IPS-11a (cell line): ENCODE measurements at regions not wholly inside any gene's neighbourhood (a gene's known extent, or its start where the extent isn't known, plus 50 kb on each side); places are given as distances from the start of the nearest gene placed in this dataset.

Experiments
- H3K4me3 ChIP-seq: one replicate; pipeline ENCODE4 v1.5.1; 2013; ENCODE audit warnings: low read depth, low read length, control low read depth

DNA sequence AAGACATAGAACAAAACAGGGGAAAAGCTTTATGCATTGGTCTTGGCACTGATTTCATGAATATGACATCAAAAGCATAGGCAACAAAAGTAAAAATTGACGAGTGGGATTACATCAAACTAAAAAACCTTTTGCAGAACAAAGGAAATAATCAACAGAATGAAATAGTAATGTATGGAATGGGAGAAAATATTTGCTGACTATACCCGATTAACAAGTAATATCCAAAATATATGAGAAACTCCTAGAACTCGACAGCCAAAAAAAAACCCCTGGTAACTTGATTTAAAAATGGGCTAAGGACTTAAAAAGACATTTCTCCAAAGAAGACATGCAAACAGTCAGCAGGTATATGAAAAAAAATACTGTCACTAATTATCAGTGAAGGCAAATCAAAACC, 231.7 kb upstream of the MAN1A1 start:
- no peak overlapping the region for H3K4me3 ChIP-seq

DNA sequence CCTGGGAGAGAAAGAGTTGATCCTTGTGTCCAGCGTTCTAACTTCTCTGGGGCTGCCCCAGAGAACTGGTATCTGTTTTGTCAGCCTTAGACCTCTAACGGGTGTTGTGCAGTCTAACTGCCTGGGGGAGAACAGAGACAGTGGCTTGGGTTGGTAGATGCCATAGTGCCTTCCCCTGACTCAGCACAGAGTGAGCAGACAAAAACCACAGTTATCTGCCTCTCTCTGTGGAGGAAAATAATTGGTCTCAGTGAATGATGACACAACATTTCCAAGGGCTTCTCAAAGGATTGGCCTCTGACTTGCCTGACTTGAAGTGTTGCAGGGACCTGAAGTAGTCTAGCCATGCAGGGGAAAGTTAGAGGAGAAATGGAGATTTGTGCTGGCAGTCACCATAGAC, 226.2 kb upstream of the MAN1A1 start:
- H3K4me3 ChIP-seq, result no peak overlapping the region

DNA sequence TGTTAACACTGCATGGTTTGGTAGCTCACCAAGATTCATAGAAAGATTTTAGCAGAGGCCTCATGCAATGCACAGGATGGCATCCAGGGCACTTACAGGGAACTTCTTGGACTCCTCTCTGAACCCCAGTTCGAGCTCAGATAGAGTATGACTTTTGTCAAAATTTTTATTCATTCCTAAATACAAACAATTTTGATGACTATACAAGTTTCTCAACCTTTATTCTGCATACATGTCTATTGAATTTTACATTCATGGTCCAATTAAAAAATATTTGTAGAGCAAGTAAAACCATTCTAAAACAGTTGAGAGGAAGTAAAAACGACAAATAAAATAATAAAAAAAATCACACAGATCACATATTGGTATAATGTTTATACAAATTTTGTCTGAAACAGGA, 219.0 kb upstream of the MAN1A1 start:
- no peak overlapping the region for H3K4me3 ChIP-seq

- H3K4me3 ChIP-seq, result no peak overlapping the region
These were observed 217.1 kb upstream of the MAN1A1 start for GRCh38 chr6:119566546-119567260.

DNA sequence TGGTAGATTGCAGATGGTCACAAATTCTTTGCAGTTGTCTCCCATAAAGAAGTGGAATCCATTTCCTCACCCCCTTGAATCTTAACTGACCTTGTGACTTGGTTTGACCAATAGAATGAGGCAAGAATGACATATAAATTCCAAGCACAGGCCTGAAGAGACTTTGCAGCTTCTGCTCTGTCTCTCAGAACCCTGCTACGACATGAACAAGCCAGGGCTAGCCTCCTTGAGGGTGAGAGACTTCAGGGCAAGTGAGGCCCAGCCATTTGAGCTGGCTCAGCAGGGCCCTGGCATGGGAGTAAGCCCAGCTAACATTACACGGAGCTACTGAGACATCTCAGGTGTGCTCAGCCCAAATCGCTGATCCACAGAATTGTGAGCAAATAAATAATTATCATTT, 216.3 kb upstream of the MAN1A1 start:
- no peak overlapping the region for H3K4me3 ChIP-seq

GRCh38 chr6:119562168-119562567, 212.6 kb upstream of the MAN1A1 start:
- H3K4me3 ChIP-seq, result no peak overlapping the region

DNA sequence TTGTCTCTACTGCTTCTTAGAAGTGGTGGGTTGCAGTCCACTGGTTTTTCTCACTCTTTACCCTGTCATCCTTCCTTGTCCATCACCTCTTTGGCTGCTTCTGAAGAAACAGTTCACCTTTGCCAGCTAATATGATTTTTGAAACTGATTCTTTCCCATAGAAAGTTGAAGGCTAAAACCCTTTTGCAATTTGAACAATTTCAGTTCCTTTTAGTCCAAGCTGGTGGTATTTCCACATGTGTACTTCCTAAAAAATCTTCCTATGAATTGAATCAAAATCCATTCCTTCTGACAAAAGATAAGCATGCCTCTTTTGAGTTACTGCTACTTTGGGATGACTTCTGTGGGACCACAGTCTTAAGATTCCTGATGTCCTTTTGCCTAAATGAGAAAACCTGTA, 210.0 kb upstream of the MAN1A1 start:
- H3K4me3 ChIP-seq, result no peak overlapping the region

GRCh38 chr6:119557239-119557638, 207.7 kb upstream of the MAN1A1 start:
- H3K4me3 ChIP-seq, result no peak overlapping the region

DNA sequence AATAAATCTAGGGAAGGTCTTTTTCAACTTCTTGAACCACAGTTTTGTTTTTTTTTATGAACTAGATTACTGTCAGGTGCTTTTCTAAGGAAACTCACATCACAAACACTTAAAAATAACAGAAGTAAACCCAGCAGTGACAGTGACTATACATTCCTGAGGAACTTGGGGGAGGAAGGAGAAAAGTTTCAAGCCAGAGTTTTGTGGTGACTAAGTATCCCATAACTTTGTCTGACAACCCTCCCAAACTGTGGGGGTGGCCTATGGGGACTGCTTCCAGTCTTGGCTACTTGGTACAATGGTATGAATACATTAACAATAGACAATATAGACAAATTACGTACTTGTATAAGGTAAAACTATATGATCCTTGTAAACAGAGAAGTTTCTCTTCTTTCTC, 202.5 kb upstream of the MAN1A1 start:
- H3K4me3 ChIP-seq, result no peak overlapping the region

DNA sequence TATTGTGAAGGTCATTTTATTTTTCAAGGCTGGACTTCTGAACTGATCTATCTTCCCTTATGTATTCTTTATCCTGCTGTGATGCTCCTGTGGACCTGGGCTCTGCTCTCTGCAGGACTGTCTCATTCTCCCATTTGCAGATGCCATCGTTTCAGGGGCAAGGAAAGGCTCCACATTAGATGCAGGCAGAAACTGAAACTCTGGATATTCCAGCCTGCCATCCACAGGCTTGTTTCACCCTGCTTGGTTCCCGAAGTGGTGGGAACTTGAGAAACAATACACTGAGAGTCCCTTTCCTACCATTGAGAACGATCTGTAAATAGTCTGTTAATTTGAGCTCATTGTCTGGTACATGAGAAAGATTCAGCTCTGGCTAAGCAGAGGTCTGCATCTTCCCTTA, 197.5 kb upstream of the MAN1A1 start:
- no peak overlapping the region for H3K4me3 ChIP-seq

GRCh38 chr6:119545245-119545644, 195.7 kb upstream of the MAN1A1 start:
- no peak overlapping the region for H3K4me3 ChIP-seq

DNA sequence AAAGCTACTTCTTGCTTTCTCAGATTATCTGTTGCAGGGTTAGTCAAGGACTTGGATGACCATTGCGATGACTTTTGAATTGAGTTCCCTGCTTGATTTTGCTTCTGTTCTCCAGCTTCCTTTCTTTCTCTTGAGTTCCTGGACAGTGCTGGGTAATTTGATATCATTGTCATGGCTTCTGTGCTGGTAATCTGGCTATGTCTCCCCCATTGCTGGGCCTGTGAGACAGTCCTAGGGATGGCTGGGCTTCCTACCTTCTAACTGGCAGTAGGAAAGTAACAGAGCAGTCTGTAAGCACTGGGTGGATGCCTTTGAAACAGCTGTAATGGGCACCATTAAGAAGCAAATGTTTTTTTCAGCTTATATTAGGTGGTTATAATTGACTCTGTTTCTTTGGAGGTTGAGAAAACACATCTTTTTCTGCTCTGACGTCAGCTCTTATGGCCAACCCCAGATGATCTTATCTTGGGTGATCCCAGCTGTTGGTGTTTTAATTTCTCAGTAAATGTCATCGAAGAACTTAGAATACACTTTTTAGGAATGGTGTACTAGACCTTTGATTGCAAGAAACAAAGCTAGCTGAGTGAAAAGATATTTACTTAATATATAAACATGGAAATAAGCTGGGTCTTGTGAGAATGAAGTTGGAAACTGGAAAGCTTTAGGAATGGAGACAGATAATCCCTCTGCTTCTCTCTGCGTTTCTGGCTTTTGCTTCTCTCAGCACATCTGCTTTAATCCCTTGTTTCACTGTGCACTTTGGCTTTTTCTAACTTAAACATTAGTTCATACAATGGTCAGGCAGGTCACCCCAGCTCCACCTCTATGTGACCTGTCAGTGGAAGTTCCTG, 195.0 kb upstream of the MAN1A1 start:
- no peak overlapping the region for H3K4me3 ChIP-seq

GRCh38 chr6:119543332-119543731, 193.8 kb upstream of the MAN1A1 start:
- H3K4me3 ChIP-seq, result no peak overlapping the region

- H3K4me3 ChIP-seq, result no peak overlapping the region
These were observed 192.5 kb upstream of the MAN1A1 start for GRCh38 chr6:119542037-119542436.

DNA sequence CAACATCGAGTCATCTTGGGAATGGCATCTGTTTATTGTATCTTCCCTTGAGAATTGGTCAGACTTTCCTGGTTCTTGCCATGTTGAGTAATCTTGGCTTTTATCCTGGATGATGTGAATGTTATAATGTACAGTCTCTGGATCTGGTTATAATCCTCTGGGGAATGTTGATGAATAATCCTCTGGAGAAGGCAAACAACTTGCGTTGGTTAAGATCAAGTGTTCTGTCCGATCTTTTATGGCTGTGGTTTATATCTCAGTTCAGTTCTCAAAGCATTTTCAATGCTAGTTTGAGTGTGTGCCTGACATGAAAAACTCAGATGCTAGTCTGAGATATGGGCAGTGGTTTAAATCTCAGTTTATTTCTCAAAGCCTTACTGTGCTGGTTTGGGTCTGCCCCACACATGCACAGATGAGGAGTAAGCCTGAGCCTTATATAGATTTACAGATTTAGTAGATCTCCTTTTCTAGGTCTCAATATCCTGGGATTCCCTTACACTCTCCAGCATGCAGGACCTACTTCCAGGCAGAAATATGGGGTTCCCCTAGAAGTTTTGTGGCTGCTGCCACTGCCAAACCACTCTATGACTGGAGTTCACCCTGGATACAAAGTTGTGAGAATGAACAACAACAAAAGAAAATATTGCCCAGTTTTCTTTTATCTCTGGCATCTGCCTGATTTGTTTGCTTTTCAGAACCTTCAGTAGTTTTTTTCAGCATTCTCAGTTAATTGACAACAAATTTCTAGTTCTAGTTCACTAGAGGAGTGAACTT, 191.8 kb upstream of the MAN1A1 start:
- H3K4me3 ChIP-seq, result no peak overlapping the region

- H3K4me3 ChIP-seq, result no peak overlapping the region
These were observed 190.9 kb upstream of the MAN1A1 start for GRCh38 chr6:119540417-119540816.

GRCh38 chr6:119539066-119539746, 189.6 kb upstream of the MAN1A1 start:
- H3K4me3 ChIP-seq, result no peak overlapping the region

DNA sequence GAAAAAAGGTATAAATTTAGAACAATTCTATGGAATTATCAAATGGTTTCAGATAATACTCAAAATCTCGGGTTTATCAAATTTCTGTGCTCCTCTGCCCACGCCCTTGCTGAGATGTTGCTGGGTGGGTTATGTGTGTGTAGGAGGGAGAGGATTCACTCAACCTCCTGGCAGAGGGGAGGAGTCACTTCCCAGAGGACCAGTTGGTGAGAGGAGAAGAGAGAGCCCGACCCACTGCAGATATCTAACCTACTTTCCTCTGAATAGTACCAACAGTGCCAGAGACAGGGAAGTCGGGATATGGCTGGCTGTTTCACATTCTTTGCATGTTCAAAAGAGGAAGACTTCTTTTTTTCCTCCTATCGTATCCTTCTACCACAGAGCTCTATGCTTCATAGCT, 187.1 kb upstream of the MAN1A1 start:
- no peak overlapping the region for H3K4me3 ChIP-seq

- H3K4me3 ChIP-seq, result no peak overlapping the region
These were observed 185.8 kb upstream of the MAN1A1 start for GRCh38 chr6:119535332-119535731.

DNA sequence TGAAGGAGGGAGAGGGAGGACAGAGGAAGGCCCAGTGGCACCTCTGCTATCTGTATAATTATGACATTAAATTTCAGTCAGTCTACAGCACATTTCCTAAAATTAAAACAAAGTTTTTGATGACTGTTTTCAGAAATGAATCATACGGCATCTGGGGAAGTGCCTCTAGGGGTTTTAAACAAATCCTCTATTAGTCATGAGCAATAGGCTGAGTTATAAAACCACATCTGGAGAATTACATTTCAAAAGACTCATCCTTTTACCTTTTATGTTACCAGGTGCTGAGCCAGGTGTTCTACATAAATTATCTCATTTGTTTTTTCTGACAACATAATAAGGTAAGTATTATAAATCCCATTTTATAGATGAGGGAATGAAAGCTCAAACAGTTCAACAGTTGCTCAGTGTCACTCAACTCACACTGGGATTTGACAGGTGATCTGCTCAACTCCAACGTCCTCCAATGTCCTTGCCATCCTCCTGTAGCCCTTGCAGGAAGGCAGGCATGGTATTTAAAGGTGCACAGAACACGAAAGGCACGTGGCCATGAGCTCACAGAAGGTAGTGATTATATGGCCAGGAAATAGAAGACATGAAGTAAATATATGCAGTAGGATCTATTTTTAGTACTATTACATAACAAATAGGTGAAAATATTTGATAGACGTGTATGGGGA, 184.2 kb upstream of the MAN1A1 start:
- no peak overlapping the region for H3K4me3 ChIP-seq

DNA sequence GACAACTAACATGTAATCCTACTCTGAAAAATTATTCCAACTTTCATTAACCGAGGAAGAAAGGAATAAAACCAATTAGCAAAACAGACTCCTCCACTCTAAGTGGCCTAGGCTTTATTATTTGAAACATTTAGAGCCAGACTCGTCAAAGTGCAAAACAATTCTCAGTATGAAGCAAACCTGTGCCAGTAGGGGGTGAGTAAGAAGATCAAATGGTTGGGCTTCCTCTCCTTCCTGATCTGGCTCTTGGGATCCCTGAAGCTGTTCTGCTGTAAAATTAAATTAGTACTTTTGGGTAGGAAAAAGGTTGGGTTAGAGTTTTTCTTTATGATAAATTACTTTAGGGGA, 177.6 kb upstream of the MAN1A1 start:
- no peak overlapping the region for H3K4me3 ChIP-seq
